Ishikawa (cell line): ENCODE measurements at regions not wholly inside any gene's neighbourhood (a gene's known extent, or its start where the extent isn't known, plus 50 kb on each side); places are given as distances from the start of the nearest gene placed in this dataset.

Experiments used
- CEBPB ChIP-seq: IDR thresholded peaks from 2 replicates; pipeline ENCODE4 v1.6.1; 2012
- CREB1 ChIP-seq: IDR thresholded peaks from 2 replicates; pipeline ENCODE4 v1.6.1; 2012; ENCODE audit warnings: low read depth
- EGR1 ChIP-seq: IDR thresholded peaks from 2 replicates; pipeline ENCODE4 v1.6.1; 2012
- EP300 ChIP-seq: IDR thresholded peaks from 2 replicates; pipeline ENCODE4 v1.6.1; 2012; ENCODE audit warnings: borderline replicate concordance
- FOXM1 ChIP-seq: IDR thresholded peaks from 2 replicates; pipeline ENCODE4 v1.6.1; 2012; ENCODE audit warnings: low read depth, borderline replicate concordance
- MAX ChIP-seq: IDR thresholded peaks from 2 replicates; pipeline ENCODE4 v1.6.1; 2012
- NFIC ChIP-seq: IDR thresholded peaks from 2 replicates; pipeline ENCODE4 v1.6.1; 2012
- REST ChIP-seq: IDR thresholded peaks from 2 replicates; pipeline ENCODE4 v1.6.1; 2012; ENCODE audit warnings: low read depth, mild to moderate bottlenecking
- TAF1 ChIP-seq: IDR thresholded peaks from 2 replicates; pipeline ENCODE4 v1.6.1; 2012; ENCODE audit warnings: low read depth, mild to moderate bottlenecking
- ZBTB7A ChIP-seq: IDR thresholded peaks from 2 replicates; pipeline ENCODE4 v1.6.1; 2012; ENCODE audit warnings: low read depth

- no peak for TF ChIP-seq MAX
- no peak for TF ChIP-seq ZBTB7A
- TF ChIP-seq TAF1: no peak
- no peak for TF ChIP-seq NFIC
- no peak for TF ChIP-seq REST
- no peak for TF ChIP-seq EP300
- no peak for TF ChIP-seq CEBPB
- TF ChIP-seq FOXM1: no peak
- no peak for TF ChIP-seq EGR1
- no peak for TF ChIP-seq CREB1
Measured at GRCh38 chr20:20765696-20766365, 53.4 kb upstream of the RALGAPA2 start.
